ENCODE measurements at regions not wholly inside any gene's neighbourhood (a gene's known extent, or its start where the extent isn't known, plus 50 kb on each side); places are given as distances from the start of the nearest gene placed in this dataset.
"Not testable (repeated sequence)": the region's sequence is repeated elsewhere in the genome, so short reads cannot be mapped to it uniquely, and the experiment has no call there.

DNA sequence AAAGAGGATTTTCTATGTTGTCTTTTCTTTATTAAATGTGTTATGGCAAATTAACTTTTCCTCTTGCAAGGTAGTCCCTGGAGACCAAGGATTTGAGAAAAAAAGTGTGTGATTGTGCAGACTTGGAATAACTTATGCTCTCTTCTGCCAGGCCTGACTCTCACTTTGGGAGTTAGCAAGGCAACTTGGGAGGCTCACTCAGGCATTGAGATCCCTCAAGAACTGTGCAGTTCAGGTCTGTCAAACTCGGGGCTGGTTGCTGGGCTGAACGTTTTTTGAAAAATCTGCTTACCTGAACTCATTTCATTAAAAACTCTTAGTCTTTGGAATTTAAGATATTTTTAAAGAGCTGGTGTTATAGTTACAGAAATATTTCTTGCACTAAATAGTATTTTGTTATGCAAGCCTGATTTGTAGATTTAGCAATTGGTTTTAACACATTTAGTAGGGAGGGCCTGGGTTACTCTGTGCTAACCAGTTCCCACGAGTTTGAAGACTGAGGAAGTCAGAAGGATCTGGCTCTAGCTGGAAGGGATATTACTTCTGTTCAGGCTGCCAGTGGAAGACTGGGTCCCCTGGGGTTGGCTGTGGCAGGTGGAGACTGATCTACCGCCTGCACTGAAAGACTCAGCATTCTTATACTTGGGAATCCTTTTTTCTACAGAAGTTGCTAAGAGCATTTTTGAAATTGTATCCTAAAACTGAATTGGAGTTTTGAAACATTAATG is 150.4 kb upstream of the PCSK5 start:
- intact Hi-C loops (cut with micrococcal nuclease), result no loop called here

DNA sequence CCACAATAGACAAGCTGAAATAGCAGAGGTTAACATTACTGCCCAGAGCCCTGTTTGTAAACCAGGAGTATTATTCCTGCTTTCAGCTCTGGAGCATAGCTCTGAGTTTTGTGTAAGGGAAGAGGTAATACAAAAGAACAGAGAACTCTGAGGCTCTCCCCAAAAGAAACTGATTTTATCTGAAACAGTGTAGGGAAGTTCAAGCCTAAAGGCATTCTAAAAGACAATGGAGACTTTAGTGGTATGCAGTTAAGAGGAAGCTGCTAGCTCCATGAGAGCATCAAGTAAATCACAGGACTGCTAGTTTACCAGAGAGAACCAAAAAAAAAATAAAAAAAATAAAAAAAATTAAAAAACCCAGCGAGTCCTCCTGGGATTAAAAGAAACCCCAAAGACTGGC is 146.6 kb upstream of the PCSK5 start:
- intact Hi-C loops (cut with micrococcal nuclease), result no loop called here

DNA sequence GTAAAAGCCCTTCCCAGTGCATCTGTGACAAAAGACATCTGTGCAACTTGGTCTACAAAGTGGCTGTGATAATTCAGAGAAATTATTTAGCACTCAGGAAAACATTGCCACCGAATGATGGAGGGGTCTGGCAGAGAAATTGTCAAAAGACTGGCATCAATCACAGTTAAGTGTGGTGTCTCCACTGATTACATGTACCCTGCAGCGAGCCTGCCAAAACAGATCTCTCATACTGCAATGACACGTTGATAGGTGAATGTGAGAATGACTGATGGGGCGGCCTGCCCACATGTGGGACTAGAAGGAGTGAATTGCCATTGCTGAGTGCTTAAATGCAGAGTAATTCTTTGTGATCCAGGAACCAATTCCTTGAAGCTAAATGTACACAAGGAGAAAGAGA is 136.4 kb upstream of the PCSK5 start:
- intact Hi-C loops (cut with micrococcal nuclease), result no loop called here

DNA sequence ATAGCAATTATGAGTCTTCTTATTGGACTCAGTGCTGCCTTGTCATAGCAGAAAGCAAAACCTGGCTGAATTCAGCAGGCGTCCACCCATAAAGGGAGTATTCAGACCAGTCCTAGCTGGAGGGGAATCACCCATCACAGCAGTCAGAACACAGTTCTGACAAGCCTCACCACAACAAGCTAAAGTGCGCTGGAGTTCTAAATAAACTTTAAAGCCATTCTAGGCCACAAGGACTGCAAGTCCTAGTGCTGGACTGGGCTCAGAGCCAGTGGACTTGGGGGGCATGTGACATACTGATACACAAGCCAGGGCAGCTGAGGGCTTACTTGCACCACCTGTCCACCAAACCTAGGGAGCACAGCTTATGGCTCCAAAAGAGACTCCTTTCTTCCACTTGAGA is 115.3 kb upstream of the PCSK5 start:
- intact Hi-C loops (cut with micrococcal nuclease), result no loop called here

DNA sequence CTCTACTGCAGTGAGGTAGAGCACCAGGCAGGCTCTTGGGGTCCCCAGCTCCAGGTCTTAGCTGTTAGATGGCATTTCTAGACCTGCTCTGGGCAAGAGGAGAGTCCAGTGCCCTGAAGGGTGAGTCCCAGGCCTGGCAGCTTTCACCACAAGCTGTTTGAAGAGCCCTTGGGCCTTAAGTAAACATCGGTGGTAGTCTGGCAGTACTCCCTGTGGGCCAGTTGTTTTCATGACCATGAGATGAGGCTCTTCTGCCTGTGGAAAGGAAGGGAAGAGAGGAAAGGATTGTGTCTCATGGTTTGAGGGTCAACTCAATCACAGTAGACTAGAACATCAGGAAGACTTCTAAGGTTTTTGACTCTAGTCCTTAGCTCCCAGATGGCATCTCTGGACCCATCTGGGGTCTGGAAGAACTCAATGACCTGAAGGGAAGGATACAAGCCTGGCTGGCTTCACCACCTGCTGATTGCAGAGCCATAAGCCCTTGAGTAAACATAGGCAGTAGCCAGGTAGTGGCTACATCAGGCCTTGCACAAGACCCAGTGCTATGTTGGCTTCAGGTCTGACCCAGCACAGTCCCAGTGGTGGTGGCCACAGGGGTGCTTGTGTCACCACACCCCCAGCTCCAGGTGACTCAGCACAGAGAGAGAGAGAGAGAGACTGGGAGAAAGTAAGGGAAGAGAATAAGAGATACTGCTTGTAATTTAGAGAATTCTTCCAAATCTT is 114.3 kb upstream of the PCSK5 start:
- intact Hi-C loops (cut with micrococcal nuclease), result no loop called here

DNA sequence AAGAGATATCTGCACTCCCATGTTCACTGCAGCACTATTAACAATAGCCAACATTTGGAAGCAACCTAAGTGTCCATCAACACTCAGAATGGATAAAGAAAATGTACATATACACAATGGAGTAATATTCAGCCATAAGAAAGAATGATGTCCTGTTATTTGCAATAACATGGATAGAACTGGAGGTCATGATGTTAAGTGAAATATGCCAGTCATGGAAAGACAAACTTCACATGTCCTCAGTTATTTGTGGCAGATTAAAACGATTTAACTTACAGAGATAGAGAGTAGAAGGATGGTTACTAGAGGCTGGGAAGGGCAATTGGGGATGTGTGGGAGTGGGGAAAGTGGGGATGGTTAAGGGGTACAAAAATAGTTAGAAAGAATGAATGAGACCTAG is 110.3 kb upstream of the PCSK5 start:
- intact Hi-C loops (cut with micrococcal nuclease), result no loop called here

DNA sequence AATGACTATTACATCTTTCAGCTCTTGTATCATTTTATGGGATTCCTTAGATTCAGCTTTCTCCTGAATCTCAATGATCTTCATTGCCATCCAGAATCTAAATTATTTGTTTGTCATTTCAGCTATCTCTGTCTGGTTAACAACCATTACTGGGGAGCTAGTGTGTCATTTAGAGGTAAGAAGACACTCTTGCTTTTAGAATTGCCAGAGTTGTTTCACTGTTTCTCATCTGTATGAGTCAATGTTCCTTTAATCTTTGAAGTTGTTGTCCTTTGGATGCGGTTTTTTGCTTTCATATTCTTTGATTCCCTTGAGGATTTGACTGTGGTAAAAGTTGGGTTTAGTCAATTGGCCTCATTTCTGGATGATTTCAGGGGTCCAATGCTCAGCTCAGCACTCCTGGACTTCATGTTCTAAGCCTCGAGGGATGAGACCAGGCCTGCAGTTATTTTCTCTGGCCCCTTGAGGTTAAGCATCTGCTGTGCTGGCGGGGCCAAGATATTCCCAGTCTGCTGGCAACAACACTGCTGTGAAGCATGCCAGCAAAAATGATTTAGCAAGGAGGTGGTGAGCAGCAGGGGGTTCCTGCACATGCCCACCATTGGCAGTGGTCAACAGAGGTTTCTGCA is 102.4 kb upstream of the PCSK5 start:
- intact Hi-C loops (cut with micrococcal nuclease), result no loop called here

DNA sequence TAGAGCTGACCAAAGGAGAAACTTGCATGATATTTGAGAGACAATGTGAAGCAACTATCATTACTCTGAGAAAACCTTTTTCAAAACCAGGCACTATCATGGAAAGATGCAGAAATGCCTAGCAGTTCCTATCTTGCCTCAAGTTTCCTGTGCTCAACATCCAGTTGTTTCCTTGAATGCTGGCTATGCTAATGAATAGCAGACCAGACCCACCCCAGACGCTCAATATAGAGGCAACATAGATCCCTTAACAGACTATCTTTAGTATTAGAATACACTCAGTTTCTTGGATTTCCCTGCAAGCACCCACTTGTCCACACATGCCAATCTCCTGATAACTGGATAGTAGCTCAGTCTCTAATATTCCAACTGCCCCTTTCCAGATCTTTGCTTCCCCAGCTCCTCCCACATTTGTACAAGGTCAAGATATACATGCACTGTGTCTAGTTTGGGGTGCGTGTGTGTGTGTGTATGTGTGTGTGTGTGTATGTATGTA is 93.3 kb upstream of the PCSK5 start:
- intact Hi-C loops (cut with micrococcal nuclease), result no loop called here

DNA sequence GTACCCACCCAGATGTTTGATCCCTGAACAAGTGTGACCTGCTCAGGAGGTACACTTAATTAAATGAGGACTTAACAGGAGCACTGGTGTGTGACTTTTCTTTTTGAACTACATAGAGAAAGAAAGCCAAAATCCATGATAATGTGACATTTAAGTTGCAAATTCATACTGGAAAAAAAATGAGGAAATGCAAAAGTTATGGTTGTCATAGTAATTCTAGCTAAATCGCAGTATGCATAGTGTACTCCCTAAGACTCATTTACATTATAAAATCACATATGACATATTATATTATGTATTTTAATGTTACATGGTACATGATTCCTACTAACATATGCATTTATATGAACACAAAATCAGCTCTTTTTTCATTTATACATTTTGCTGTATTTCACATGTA is 92.0 kb upstream of the PCSK5 start:
- intact Hi-C loops (cut with micrococcal nuclease), result no loop called here

DNA sequence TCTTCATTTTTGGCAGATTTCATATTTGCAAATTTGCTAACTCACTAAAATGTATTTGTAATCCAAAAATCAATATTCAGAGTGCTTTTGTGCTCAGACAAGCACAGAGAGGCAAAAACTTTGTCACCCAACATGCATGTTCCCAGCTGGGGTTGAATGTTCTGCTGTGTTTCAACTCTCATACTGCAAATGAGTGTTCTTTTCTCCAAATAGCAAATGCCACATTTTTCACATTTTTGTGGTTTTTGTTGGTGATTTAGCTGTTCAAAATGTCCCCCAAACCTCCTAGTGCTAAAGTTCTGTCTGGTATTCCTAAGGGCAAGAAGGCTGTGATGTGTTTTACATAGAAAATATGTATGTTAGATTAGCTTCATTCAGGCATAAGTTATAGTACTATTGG is 87.3 kb upstream of the PCSK5 start:
- intact Hi-C loops (cut with micrococcal nuclease), result no loop called here

DNA sequence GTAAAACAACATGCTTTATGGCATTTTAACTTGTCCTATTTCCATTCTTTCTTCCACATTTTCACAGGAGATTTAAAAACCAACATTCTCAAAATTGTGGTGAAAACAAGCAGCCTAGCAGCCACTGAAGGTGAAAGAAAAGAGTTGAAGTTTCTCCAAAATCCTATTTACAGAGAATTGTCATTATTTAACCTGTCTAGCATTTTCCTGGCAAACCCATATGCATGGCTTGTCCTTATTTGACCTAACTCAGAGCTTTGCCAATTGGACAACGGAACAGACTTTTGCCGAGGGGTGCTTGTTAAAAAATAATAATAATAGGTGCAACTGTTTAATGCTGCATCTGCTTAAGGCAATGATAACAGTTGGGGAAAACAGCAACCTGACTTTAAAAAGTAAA is 80.4 kb upstream of the PCSK5 start:
- intact Hi-C loops (cut with micrococcal nuclease), result no loop called here

DNA sequence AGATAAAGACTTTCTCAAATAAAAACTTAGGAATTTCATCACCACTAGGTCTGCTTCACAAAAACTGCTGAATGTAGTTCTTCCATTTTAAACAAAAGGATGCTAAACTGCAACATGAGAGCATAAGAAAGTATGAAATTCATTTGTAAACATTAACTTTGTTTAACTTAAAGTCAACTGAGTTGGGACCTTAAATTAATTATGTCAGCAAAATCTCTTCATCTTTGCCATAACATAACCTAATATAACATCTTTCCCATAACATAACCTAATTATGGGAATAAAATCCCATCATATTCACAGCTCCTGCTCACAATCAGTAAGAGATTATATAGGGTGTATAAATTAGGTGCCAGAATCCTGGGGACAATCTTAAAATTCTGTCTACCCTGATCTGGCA is 78.8 kb upstream of the PCSK5 start:
- intact Hi-C loops (cut with micrococcal nuclease), result no loop called here

DNA sequence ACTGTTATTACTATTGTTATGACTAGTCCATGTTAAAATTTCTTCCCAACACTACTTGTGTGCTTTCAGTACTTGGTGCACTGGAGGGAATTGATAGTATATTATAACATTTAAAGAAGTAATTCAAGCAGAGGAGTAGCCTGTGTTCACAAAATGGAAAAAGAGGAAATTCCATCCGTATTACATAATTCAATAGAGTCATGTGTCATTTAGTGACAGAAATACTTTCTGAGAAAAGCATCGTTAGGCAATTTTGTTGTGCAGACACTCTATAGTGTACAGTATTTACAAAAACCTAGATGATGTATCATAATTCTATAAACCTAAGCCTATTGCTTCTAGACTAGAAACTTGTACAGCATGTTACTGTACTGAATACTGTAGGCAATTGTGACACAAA is 78.3 kb upstream of the PCSK5 start:
- intact Hi-C loops (cut with micrococcal nuclease), result no loop called here

DNA sequence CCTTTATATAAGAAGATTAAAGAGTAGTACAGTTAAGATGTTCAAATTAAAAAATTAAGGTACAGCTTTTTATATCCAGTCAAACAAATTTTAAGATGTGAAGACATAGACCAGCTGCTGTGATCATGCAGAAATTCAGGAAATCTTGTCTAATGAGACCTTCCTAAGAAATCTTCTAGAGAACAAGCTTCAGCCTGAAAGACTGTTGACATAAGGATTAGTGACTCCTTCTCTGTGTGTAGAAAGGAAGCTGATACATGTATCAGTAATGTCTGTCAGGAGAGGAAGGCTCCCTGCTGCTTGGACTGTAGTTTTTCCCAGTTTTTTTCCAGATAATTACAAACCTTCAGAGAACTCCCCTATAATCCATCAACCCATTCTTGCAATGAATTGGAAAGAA is 75.8 kb upstream of the PCSK5 start:
- intact Hi-C loops (cut with micrococcal nuclease), result no loop called here

DNA sequence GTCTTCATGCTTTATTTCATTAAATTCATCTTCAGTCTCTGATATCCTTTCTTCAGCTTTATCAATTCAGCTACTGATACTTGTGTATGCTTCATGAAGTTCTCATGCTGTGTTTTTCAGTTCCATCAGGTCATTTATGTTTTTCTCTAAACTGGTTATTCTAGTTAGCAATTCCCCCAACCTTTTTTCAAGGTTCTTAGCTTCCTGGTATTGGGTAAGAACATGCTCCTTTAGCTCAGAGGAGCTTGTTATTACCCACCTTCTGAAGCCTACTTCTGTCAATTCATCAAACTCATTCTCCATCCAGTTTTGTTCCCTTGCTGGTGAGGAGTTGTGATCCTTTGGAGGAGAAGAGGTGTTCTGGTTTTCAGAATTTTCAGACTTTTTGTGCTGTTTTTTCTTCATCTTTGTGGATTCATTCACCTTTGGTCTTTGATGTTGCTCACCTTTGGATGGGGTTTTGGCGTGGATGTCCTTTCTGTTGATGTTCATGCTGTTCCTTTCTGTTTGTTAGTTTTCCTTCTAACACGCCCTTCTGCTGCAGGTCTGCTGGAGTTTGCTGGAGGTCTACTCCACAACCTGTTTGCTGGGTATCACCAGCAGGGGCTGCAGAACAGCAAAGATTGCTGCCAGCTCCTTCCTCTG is 69.9 kb upstream of the PCSK5 start:
- intact Hi-C loops (cut with micrococcal nuclease), result not testable (repeated sequence)

DNA sequence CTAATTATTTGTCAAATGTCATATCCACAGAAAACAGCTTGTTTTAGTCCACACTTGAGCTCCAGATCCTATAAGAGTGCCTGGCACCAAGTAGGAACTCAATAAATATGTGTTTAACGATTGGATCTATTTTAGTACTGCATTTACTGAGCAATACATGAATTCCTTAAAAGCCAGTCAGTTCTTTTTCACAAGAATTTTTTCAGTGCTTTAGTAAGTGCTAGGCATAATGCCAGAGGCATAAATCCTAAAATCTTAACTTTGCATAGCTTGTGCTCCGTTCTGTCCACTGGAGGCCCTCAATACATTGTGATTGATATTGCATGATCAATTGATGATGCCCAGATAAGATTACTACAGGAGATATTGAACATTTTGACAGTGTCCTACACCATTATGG is 67.3 kb upstream of the PCSK5 start:
- intact Hi-C loops (cut with micrococcal nuclease), result no loop called here

DNA sequence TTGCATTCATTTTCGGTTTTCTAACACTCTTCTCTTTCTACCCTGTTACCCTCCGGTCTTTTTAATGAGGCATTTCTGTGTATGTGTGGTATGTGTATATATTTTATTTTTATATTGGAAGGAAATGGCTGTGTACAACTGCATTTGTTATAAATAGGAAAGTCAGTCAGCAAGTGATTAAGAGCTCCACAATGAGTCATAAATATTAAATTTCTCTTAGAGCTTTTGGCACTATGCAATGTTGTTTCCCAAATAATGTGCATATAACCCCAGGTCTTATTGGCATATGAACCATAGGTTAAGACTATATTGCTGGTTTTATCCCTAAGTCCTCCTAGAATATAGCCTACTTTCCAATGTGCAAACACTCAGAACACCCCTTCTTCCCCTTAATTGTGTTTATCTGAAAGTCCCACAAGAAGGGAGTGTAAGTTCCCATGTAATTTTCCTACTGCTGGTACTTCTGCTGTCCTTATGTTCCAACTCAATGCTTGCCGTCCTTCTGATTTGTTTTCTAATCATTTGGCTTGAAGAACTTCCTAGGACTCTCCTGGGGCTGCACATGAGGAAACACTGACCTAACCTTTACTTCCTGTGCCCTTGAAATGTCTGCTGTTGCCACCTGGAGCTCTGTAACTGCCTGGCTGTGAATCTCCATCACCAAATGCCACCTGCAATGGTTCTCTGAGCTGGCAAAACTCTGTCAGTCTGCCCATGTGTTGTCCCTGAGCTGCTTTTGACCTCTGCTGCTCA is 65.5 kb upstream of the PCSK5 start:
- intact Hi-C loops (cut with micrococcal nuclease), result no loop called here

DNA sequence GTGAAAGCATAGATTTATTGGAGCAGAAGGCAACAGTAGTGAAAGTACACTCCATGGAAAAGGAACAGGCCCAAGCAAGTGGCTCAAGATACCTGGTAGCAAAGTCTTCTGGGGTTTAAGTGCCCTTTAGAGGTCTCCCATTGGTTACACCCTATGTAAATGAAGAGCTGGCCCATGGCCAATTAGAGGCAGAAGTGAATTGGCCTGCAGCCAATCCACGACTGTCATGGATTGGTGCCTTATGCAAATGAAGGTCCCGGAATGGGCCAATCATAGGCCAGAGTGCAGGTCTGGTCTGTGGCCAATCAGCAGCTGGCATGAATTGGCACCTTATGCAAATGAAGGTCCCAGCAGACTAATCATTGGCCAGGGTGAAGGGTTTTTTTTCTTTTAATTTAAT is 64.2 kb upstream of the PCSK5 start:
- intact Hi-C loops (cut with micrococcal nuclease), result no loop called here

DNA sequence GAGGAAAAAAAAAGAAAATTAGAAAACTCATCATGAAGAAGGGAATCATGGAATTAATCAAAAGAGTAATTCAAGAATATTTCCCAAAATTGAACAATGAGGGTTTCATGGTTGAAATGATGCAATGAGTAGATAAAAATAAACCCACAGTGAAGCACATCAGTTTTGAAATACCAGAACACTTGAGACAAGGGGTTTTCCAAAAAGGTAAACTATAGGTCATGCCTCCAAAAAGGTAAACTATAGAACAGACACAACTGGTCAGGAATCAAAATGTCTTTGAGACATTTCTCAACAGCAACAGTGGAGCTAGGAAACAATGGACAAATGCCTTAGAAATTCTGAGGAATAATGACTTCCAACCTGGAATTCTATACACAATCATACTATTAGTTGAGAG is 60.2 kb upstream of the PCSK5 start:
- intact Hi-C loops (cut with micrococcal nuclease), result no loop called here

DNA sequence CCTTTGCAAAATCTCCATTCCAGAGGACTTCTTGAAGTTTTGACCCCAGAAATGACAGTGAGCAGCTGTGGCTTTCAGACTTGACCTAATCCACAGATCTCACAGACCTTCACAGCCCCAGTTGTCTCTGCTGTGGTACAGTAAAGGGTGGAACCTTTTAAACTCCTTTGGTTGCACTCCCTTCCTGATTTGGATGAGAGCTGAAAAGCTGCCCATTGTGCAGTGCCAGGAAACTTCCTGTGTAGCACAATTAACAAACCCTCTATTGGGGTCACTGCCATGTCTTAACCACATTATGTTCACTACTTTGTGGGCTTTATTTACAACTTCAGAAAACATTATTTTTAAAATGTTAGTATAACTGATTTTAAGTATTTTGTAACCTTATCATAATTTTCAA is 56.7 kb upstream of the PCSK5 start:
- intact Hi-C loops (cut with micrococcal nuclease), result no loop called here

DNA sequence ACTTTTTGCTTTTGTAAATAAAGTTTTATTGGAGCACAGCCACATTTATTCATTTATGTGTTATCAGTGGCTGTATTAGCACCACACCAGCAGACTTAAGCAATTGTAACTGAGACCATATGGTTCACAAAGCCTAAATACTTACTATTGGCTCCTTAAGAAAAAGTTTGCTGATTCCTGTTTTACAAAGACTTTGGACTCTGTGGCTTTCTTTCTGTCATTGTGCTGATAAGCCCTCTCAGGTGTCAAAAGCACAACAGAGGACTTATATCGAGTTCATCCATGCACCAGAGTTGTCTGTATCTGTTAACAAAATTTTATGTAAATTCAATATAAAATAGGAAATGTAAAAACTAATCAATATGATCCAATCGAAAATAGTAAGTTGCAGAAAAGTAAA is 55.6 kb upstream of the PCSK5 start:
- intact Hi-C loops (cut with micrococcal nuclease), result no loop called here
